ENCODE measurements at regions not wholly inside any gene's neighbourhood (a gene's known extent, or its start where the extent isn't known, plus 50 kb on each side); places are given as distances from the start of the nearest gene placed in this dataset.
"Not testable (repeated sequence)": the region's sequence is repeated elsewhere in the genome, so short reads cannot be mapped to it uniquely, and the experiment has no call there.

GRCh38 chr4:177802661-177803060 is 360.4 kb upstream of the AGA start:
- no peak for DNase-seq (ENCODE audit: low read depth in 2 of 2)

GRCh38 chr4:177803151-177803550 is 360.9 kb upstream of the AGA start:
- no peak for DNase-seq (ENCODE audit: low read depth in 2 of 2)

- DNase-seq (ENCODE audit: low read depth in 2 of 2) = no peak
Measured at GRCh38 chr4:177809791-177810190, 367.6 kb upstream of the AGA start.

GRCh38 chr4:177810220-177810619 is 368.0 kb upstream of the AGA start:
- no peak for DNase-seq (ENCODE audit: low read depth in 2 of 2)

GRCh38 chr4:177818392-177818791 is 376.2 kb upstream of the AGA start:
- not testable (repeated sequence) for DNase-seq (ENCODE audit: low read depth in 2 of 2)

- no peak for DNase-seq (ENCODE audit: low read depth in 2 of 2)
Measured at GRCh38 chr4:177826973-177827372, 384.7 kb upstream of the AGA start.

GRCh38 chr4:177841258-177841657 is 399.0 kb upstream of the AGA start:
- no peak for DNase-seq (ENCODE audit: low read depth in 2 of 2)

GRCh38 chr4:177853229-177853628 is 411.0 kb upstream of the AGA start:
- DNase-seq (ENCODE audit: low read depth in 2 of 2) = no peak

GRCh38 chr4:177855507-177856197 is 413.4 kb upstream of the AGA start:
- no peak for DNase-seq (ENCODE audit: low read depth in 2 of 2)

- no peak for DNase-seq (ENCODE audit: low read depth in 2 of 2)
Measured at GRCh38 chr4:177860171-177860570, 417.9 kb upstream of the AGA start.

GRCh38 chr4:177861551-177862094 is 419.4 kb upstream of the AGA start:
- DNase-seq (ENCODE audit: low read depth in 2 of 2) = no peak

GRCh38 chr4:177862541-177863176 is 420.4 kb upstream of the AGA start:
- DNase-seq (ENCODE audit: low read depth in 2 of 2) = no peak

- DNase-seq (ENCODE audit: low read depth in 2 of 2) = no peak
Measured at GRCh38 chr4:177879851-177880250, 437.6 kb upstream of the AGA start.

- no peak for DNase-seq (ENCODE audit: low read depth in 2 of 2)
Measured at GRCh38 chr4:177895136-177895535, 452.9 kb upstream of the AGA start.

- no peak for DNase-seq (ENCODE audit: low read depth in 2 of 2)
Measured at GRCh38 chr4:177901786-177902185, 459.5 kb upstream of the AGA start.

GRCh38 chr4:177902386-177902785 is 460.1 kb upstream of the AGA start:
- DNase-seq (ENCODE audit: low read depth in 2 of 2) = no peak

- DNase-seq (ENCODE audit: low read depth in 2 of 2) = no peak
Measured at GRCh38 chr4:177907736-177908424, 465.6 kb upstream of the AGA start.

- no peak for DNase-seq (ENCODE audit: low read depth in 2 of 2)
Measured at GRCh38 chr4:177921715-177922114, 479.5 kb upstream of the AGA start.

- DNase-seq (ENCODE audit: low read depth in 2 of 2) = no peak
Measured at GRCh38 chr4:177923888-177924287, 481.7 kb upstream of the AGA start.

- no peak for DNase-seq (ENCODE audit: low read depth in 2 of 2)
Measured at GRCh38 chr4:177937041-177937440, 494.8 kb upstream of the AGA start.

- no peak for DNase-seq (ENCODE audit: low read depth in 2 of 2)
Measured at GRCh38 chr4:177938226-177938625, 496.0 kb upstream of the AGA start.

GRCh38 chr4:177945268-177945667 is 503.0 kb upstream of the AGA start:
- DNase-seq (ENCODE audit: low read depth in 2 of 2) = no peak

GRCh38 chr4:177947607-177948006 is 505.4 kb upstream of the AGA start:
- DNase-seq (ENCODE audit: low read depth in 2 of 2) = no peak

Data from stimulated activated CD4-positive, alpha-beta T cell treated with anti-CD3 and anti-CD28 coated beads, Interleukin-1b, Interleukin-23, amount 100 ng/mL, for 4 hours (primary cell).